ENCODE measurements at regions not wholly inside any gene's neighbourhood (a gene's known extent, or its start where the extent isn't known, plus 50 kb on each side); places are given as distances from the start of the nearest gene placed in this dataset.

- no peak for TF ChIP-seq NRF1 (IDR thresholded peaks at IDR 0.05; ENCODE audit: low read depth, low read length)
- TF ChIP-seq RCOR1 (IDR thresholded peaks at IDR 0.05; ENCODE audit: low read length) = peak; percentile 65; the same call in 1 of the 2 replicates
- TF ChIP-seq EZH2phosphoT487 (IDR thresholded peaks at IDR 0.05; ENCODE audit: borderline replicate concordance, low read depth) = no peak
- no peak for TF ChIP-seq FOXM1 (IDR thresholded peaks at IDR 0.05; ENCODE audit: low read depth)
- no peak; the same call in 1 of the 2 replicates for TF ChIP-seq FOSL2 (IDR thresholded peaks at IDR 0.05; ENCODE audit: borderline replicate concordance, low read depth)
- peak; percentile 66; the same call in 1 of the 2 replicates for TF ChIP-seq MXI1 (IDR thresholded peaks at IDR 0.05; ENCODE audit: low read depth, low read length)
- no peak for TF ChIP-seq CTCF (IDR thresholded peaks at IDR 0.05)
- TF ChIP-seq PBX3 (IDR thresholded peaks at IDR 0.05) = peak; percentile 79
- TF ChIP-seq RXRA (IDR thresholded peaks at IDR 0.05; ENCODE audit: borderline replicate concordance, low read depth) = peak; percentile 94
- peak; percentile 83 for TF ChIP-seq GATA2 (CRISPR knock-in tag; IDR thresholded peaks at IDR 0.05)
- TF ChIP-seq RAD21 (IDR thresholded peaks at IDR 0.05; ENCODE audit: low read length) = peak; percentile 6; the same call in 1 of the 2 replicates
- TF ChIP-seq NFIC (IDR thresholded peaks at IDR 0.05; ENCODE audit: borderline replicate concordance) = peak; percentile 96
- TF ChIP-seq REST (IDR thresholded peaks at IDR 0.05; ENCODE audit: low read depth, low read length) = peak; percentile 25; the same call in 1 of the 2 replicates
- 0 out of 2 replicates have a peak, but pooled peaks have one; percentile 28 for TF ChIP-seq ZBTB33 (IDR thresholded peaks at IDR 0.05; ENCODE audit: borderline replicate concordance, low read depth)
- no peak for TF ChIP-seq ELF1 (IDR thresholded peaks at IDR 0.05)
- no peak for TF ChIP-seq MEF2A (IDR thresholded peaks at IDR 0.05; ENCODE audit: borderline replicate concordance, low read depth)
- no peak; the same call in 1 of the 2 replicates for TF ChIP-seq FOXJ3 (CRISPR knock-in tag; IDR thresholded peaks at IDR 0.05)
- TF ChIP-seq USF1 (IDR thresholded peaks at IDR 0.05; ENCODE audit: borderline replicate concordance, low read depth) = no peak
- 0 out of 4 replicates have a peak, but pooled peaks have one; percentile 35 to 47 for TF ChIP-seq EP300 (IDR thresholded peaks at IDR 0.05; ENCODE audit: borderline replicate concordance in 1 of 2, low read depth in 1 of 2, low read length in 1 of 2)
These were observed 136.5 kb upstream of the ABCA1 start (continued) for GRCh38 chr9:105064248-105065097.
